DND-41 (cell line): ENCODE measurements at regions not wholly inside any gene's neighbourhood (a gene's known extent, or its start where the extent isn't known, plus 50 kb on each side); places are given as distances from the start of the nearest gene placed in this dataset.

Experiments used
- ATAC-seq: fragments of 200-7000 bp; cut with Tn5 transposase; 3 replicates; pipeline ENCODE4 v1.9.1; 2021; ENCODE audit warnings: low read depth; ENCODE audit not compliant: insufficient read depth
- DNase-seq: peaks from one replicate; pipeline ENCODE4 v3.0.0-alpha.2; 2020
- H2AFZ ChIP-seq: 2 replicates; pipeline ENCODE4 v1.6.0; 2012; ENCODE audit warnings: low read depth, low read length
- H3K27ac ChIP-seq: 2 replicates; pipeline ENCODE4 v1.5.1; 2012; ENCODE audit warnings: low read length, inconsistent platforms
- H3K27me3 ChIP-seq: fragments of 200-600 bp; sonication (generic); 2 replicates; pipeline ENCODE4 v1.6.0; 2012; ENCODE audit warnings: low read length, mild to moderate bottlenecking, inconsistent platforms; ENCODE audit not compliant: insufficient read depth, poor library complexity
- H3K36me3 ChIP-seq: 2 replicates; pipeline ENCODE4 v1.5.1; 2012; ENCODE audit warnings: low read length, inconsistent platforms; ENCODE audit not compliant: insufficient read depth
- H3K4me1 ChIP-seq: 2 replicates; pipeline ENCODE4 v1.5.1; 2012; ENCODE audit warnings: mild to moderate bottlenecking, low read length; ENCODE audit not compliant: insufficient read depth
- H3K4me2 ChIP-seq: 2 replicates; pipeline ENCODE4 v1.6.0; 2012; ENCODE audit warnings: mild to moderate bottlenecking, moderate library complexity, low read length, inconsistent platforms; ENCODE audit not compliant: insufficient read depth
- H3K4me3 ChIP-seq, 2 experiments: fragments of 200-600 bp in 1 of 2; shearing (Covaris generic) in 1 of 2; 2 replicates each; pipeline ENCODE4 v1.5.1; 2012 to 2016; ENCODE audit warnings: inconsistent platforms in 2 of 2, low read length in 2 of 2, mild to moderate bottlenecking in 2 of 2, low read depth in 1 of 2, moderate library complexity in 1 of 2
- H3K79me2 ChIP-seq: 2 replicates; pipeline ENCODE4 v1.6.0; 2012; ENCODE audit warnings: low read length, inconsistent platforms; ENCODE audit not compliant: insufficient read depth
- H3K9ac ChIP-seq: 2 replicates; pipeline ENCODE4 v1.6.0; 2012; ENCODE audit warnings: low read depth, mild to moderate bottlenecking, inconsistent platforms, low read length, moderate library complexity
- H3K9me3 ChIP-seq: 2 replicates; pipeline ENCODE4 v1.5.1; 2012; ENCODE audit warnings: low read length, moderate library complexity, mild to moderate bottlenecking, inconsistent platforms; ENCODE audit not compliant: insufficient read depth, severe bottlenecking
- H4K20me1 ChIP-seq: 2 replicates; pipeline ENCODE4 v1.6.0; 2012; ENCODE audit warnings: low read length; ENCODE audit not compliant: insufficient read depth
- EZH2 ChIP-seq: IDR thresholded peaks from 3 replicates; pipeline ENCODE4 v1.6.1; 2012; ENCODE audit warnings: borderline replicate concordance, low read depth, mild to moderate bottlenecking, moderate library complexity, low read length, inconsistent platforms; ENCODE audit not compliant: severe bottlenecking
- TF ChIP-seq, protein P1 (sequence below): IDR thresholded peaks from 2 replicates; pipeline ENCODE4 v1.5.1; 2012; ENCODE audit warnings: borderline replicate concordance, low read length, moderate library complexity, mild to moderate bottlenecking; ENCODE audit not compliant: poor library complexity, severe bottlenecking; ENCODE audit errors: extremely low read depth

DNA sequence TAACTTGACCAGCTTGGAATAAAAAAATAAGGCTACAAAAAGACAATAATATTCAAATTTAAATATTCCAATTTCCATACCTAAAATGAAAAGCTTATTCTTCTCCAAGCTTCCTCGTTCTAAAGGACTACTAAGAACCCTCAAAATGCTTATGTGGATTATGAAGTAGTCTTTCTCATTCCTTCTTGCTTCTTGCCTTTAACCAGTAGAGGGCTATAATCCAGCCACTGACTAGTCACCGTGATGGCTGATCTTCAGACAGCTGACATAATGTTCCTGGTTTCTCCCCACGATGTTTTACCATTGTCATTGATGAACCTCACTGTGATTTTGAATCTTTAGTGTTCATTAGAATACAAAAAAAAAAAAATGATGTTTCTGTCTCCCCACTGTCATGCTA, 515.3 kb downstream of the TLE1 start:
- Histone ChIP-seq H3K27me3 (no peaks in the 10 kb centered on the region), H3K4me3 (no peak overlapping the region), H3K4me2 (no peak overlapping the region), H3K4me1 (no peaks in the 10 kb centered on the region), H3K9ac (no peak overlapping the region), H3K36me3 (no peaks in the 10 kb centered on the region), H3K27ac (no peak overlapping the region), H4K20me1 (no peaks in the 10 kb centered on the region), H3K9me3 (no peaks in the 10 kb centered on the region), H3K79me2 (no peaks in the 10 kb centered on the region), H2AFZ (no peak overlapping the region)
- ATAC-seq = no peak
- no peak for DNase-seq
- TF ChIP-seq, protein P1, sequence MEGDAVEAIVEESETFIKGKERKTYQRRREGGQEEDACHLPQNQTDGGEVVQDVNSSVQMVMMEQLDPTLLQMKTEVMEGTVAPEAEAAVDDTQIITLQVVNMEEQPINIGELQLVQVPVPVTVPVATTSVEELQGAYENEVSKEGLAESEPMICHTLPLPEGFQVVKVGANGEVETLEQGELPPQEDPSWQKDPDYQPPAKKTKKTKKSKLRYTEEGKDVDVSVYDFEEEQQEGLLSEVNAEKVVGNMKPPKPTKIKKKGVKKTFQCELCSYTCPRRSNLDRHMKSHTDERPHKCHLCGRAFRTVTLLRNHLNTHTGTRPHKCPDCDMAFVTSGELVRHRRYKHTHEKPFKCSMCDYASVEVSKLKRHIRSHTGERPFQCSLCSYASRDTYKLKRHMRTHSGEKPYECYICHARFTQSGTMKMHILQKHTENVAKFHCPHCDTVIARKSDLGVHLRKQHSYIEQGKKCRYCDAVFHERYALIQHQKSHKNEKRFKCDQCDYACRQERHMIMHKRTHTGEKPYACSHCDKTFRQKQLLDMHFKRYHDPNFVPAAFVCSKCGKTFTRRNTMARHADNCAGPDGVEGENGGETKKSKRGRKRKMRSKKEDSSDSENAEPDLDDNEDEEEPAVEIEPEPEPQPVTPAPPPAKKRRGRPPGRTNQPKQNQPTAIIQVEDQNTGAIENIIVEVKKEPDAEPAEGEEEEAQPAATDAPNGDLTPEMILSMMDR = no peak

DNA sequence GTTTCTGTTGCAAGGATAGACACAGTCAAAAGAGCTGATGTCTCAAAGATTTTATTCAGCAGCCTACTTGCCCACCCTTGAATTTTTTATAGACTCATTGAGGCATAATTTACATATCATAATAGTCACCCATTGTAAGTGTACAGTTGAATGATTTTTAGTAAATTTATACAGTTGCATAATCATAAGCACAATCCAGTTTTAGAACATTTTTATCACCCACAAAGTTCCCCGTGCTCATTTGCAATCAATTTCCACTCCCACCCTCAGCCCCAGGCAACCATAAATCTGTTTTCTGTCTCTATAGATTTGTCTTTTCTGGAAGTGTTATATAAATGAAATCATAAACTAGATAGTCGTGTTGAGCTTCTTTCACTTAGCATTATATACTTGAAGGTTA, 517.7 kb downstream of the TLE1 start:
- Histone ChIP-seq H3K79me2 (no peaks in the 10 kb centered on the region), H3K27me3 (no peaks in the 10 kb centered on the region), H3K4me3 (no peak overlapping the region), H3K36me3 (no peaks in the 10 kb centered on the region), H2AFZ (no peak overlapping the region), H4K20me1 (no peaks in the 10 kb centered on the region), H3K4me2 (no peak overlapping the region), H3K4me1 (no peaks in the 10 kb centered on the region), H3K9me3 (no peaks in the 10 kb centered on the region), H3K27ac (no peak overlapping the region), H3K9ac (no peak overlapping the region)
- DNase-seq = no peak
- ATAC-seq = no peak
- TF ChIP-seq EZH2 = no peak
- TF ChIP-seq, protein P1 = no peak

DNA sequence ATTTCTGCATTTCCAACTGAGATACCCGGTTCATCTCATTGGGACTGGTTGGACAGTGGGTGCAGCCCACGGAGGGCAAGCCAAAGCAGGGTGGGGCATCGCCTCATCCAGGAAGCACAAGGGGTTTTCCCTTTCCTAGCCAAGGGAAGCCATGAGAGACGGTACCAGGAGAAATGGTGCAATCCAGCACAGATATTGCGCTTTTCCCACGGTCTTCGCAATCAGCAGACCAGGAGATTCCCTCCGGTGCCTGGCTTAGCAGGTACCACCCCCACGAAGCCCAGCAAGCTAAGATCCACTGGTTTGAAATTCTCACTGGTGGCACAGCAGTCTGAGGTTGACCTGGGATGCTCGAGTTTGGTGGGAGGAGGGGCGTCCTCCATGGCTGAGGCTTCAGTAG, 527.0 kb downstream of the TLE1 start:
- H3K4me2 ChIP-seq = no peak overlapping the region
- no peaks in the 10 kb centered on the region for H3K79me2 ChIP-seq
- no peak for TF ChIP-seq EZH2
- TF ChIP-seq, protein P1 = no peak
- ATAC-seq (no peak), DNase-seq (no peak)
- no peaks in the 10 kb centered on the region for H3K27me3 ChIP-seq
- no peak overlapping the region for H3K4me3 ChIP-seq
- no peak overlapping the region for H3K27ac ChIP-seq
- no peaks in the 10 kb centered on the region for H3K4me1 ChIP-seq
- no peaks in the 10 kb centered on the region for H3K36me3 ChIP-seq
- H3K9me3 ChIP-seq = no peaks in the 10 kb centered on the region
- H3K9ac ChIP-seq = no peak overlapping the region
- no peaks in the 10 kb centered on the region for H4K20me1 ChIP-seq
- H2AFZ ChIP-seq = no peak overlapping the region

DNA sequence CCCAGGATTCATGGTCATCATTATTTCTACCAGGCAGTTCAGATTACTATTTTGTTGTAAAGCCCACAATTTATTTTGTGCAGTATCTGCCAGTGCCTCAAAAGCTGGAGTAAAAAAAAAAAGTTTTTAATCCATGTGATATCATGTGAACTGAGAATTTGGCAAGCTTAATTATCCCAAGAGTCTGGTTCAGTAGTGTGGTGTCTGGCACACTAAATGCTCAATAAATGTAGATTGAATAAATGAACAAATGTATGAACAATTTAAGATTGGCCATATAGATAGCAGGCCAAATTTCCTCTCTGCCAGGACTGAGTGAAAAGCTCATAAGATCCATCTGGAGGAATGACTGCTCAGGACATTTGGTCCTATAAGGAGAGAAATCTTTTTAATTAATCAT, 533.0 kb downstream of the TLE1 start:
- H3K27ac ChIP-seq = no peak overlapping the region
- H3K4me3 ChIP-seq = no peak overlapping the region
- H3K79me2 ChIP-seq = no peaks in the 10 kb centered on the region
- H3K9ac ChIP-seq = no peak overlapping the region
- DNase-seq (no peak), ATAC-seq (no peak)
- no peak overlapping the region for H3K4me2 ChIP-seq
- no peaks in the 10 kb centered on the region for H3K27me3 ChIP-seq
- no peaks in the 10 kb centered on the region for H3K36me3 ChIP-seq
- H2AFZ ChIP-seq = no peak overlapping the region
- no peaks in the 10 kb centered on the region for H3K9me3 ChIP-seq
- TF ChIP-seq EZH2 = no peak
- TF ChIP-seq, protein P1 = no peak
- H4K20me1 ChIP-seq = no peaks in the 10 kb centered on the region
- H3K4me1 ChIP-seq = no peaks in the 10 kb centered on the region
